OCI-LY7 (cell line): ENCODE measurements at regions not wholly inside any gene's neighbourhood (a gene's known extent, or its start where the extent isn't known, plus 50 kb on each side); places are given as distances from the start of the nearest gene placed in this dataset.

Experiments used
- BruUV-seq: library from RNA; stranded (reverse); fragments of 400-500 nt; replicated peaks from 2 replicates; lab custom pipeline; 2021; lab: Mats Ljungman, UMichigan
- CTCF ChIA-PET: fragments of 300-600 bp; sonication (Branson Sonifier 250); formaldehyde crosslinking; loops from one replicate; lab custom pipeline; 2022; ENCODE audit warnings: antibody characterized with exemption; ENCODE audit not compliant: unreplicated experiment; lab: Charles Lee
- POLR2A ChIA-PET: fragments of 300-600 bp; sonication (Branson Sonifier 250); formaldehyde crosslinking; loops from one replicate; lab custom pipeline; 2022; ENCODE audit warnings: antibody characterized with exemption; lab: Charles Lee
- DNase-seq: peaks from one replicate; pipeline ENCODE4 v3.0.0-alpha.2; 2015; ENCODE audit warnings: low spot score
- H2AFZ ChIP-seq: fragments of 200-600 bp; sonication (generic), shearing (Covaris generic); 2 replicates; pipeline ENCODE4 v1.6.1; 2014; ENCODE audit warnings: mild to moderate bottlenecking, antibody characterized with exemption, low read length, moderate library complexity
- H3K27ac ChIP-seq: fragments of 200-600 bp; sonication (generic); 2 replicates; pipeline ENCODE4 v1.5.1; 2014; ENCODE audit warnings: mixed run types, low read depth, mild to moderate bottlenecking, moderate library complexity, low read length, inconsistent platforms; ENCODE audit not compliant: poor library complexity, severe bottlenecking
- H3K36me3 ChIP-seq: fragments of 200-600 bp; sonication (generic); 2 replicates; pipeline ENCODE4 v1.6.1; 2014; ENCODE audit warnings: mild to moderate bottlenecking, antibody characterized with exemption, low read length, moderate library complexity, mixed read lengths; ENCODE audit not compliant: insufficient read depth
- H3K4me1 ChIP-seq: fragments of 200-600 bp; sonication (generic); 2 replicates; pipeline ENCODE4 v1.5.1; 2014; ENCODE audit warnings: mild to moderate bottlenecking, low read length; ENCODE audit not compliant: insufficient read depth, poor library complexity, severe bottlenecking
- H3K4me2 ChIP-seq: fragments of 200-600 bp; sonication (generic); 2 replicates; pipeline ENCODE4 v1.6.1; 2014; ENCODE audit warnings: mild to moderate bottlenecking, low read length
- H3K4me3 ChIP-seq: fragments of 200-600 bp; sonication (generic); 2 replicates; pipeline ENCODE4 v1.5.1; 2014; ENCODE audit warnings: mild to moderate bottlenecking, low read depth, low read length; ENCODE audit not compliant: poor library complexity, severe bottlenecking
- H3K79me2 ChIP-seq: fragments of 200-600 bp; sonication (generic); 2 replicates; pipeline ENCODE4 v1.6.1; 2016; ENCODE audit warnings: low read depth, mild to moderate bottlenecking, low read length, moderate library complexity, mixed read lengths; ENCODE audit not compliant: insufficient read depth
- H3K9me2 ChIP-seq: fragments of 200-600 bp; sonication (generic); 2 replicates; pipeline ENCODE4 v1.6.1; 2016; ENCODE audit warnings: mild to moderate bottlenecking, low read length, mixed read lengths; ENCODE audit not compliant: insufficient read depth
- H3K9me3 ChIP-seq: fragments of 200-600 bp; sonication (generic); 2 replicates; pipeline ENCODE4 v1.6.1; 2014; ENCODE audit warnings: mild to moderate bottlenecking, mixed run types, low read length, mixed read lengths
- H4K20me1 ChIP-seq: fragments of 200-600 bp; sonication (generic); 2 replicates; pipeline ENCODE4 v1.6.1; 2014; ENCODE audit warnings: mild to moderate bottlenecking, antibody characterized with exemption, low read length, moderate library complexity, mixed read lengths; ENCODE audit not compliant: insufficient read depth
- CTCF ChIP-seq: fragments of 200-600 bp; sonication (generic); conservative IDR thresholded peaks from 2 replicates; pipeline ENCODE4 v1.5.1; 2014; ENCODE audit warnings: mild to moderate bottlenecking, antibody characterized with exemption, low read length, moderate library complexity, mixed read lengths
- EZH2phosphoT487 ChIP-seq: fragments of 200-600 bp; sonication (generic); IDR thresholded peaks from 2 replicates; pipeline ENCODE4 v1.6.1; 2018; ENCODE audit warnings: low read depth, borderline replicate concordance, mild to moderate bottlenecking, mixed run types, antibody characterized with exemption, low read length, moderate library complexity, mixed read lengths
- intact Hi-C: fragments of 100-400 bp; cut with micrococcal nuclease; formaldehyde crosslinking; loops from one replicate; pipeline ENCODE4 v1.10.0; 2022; ENCODE audit not compliant: unreplicated experiment

GRCh38 chrX:99384594-99385374, 1025.3 kb downstream of the PCDH19 start:
- no peaks in the 10 kb centered on the region for H4K20me1 ChIP-seq

GRCh38 chrX:99383786-99384185, 1026.3 kb downstream of the PCDH19 start:
- POLR2A ChIA-PET, result no interaction called here

More at GRCh38 chrX:99384594-99385374, 1025.3 kb downstream of the PCDH19 start:
- Histone ChIP-seq H3K36me3 (no peaks in the 10 kb centered on the region), H3K79me2 (no peaks in the 10 kb centered on the region), H2AFZ (no peak overlapping the region), H3K9me2 (no peaks in the 10 kb centered on the region), H3K9me3 (no peaks in the 10 kb centered on the region), H3K4me2 (no peak overlapping the region), H3K4me3 (no peak overlapping the region), H3K4me1 (no peaks in the 10 kb centered on the region), H3K27ac (no peak overlapping the region)
- TF ChIP-seq CTCF (no peak), EZH2phosphoT487 (no peak)
- intact Hi-C loops, result no loop called here
- ChIA-PET CTCF (no interaction called here), POLR2A (no interaction called here)
- DNase-seq, result no peak
- no TSS peak for BruUV-seq

More at GRCh38 chrX:99383786-99384185, 1026.3 kb downstream of the PCDH19 start:
- CTCF ChIA-PET, result no interaction called here
- Histone ChIP-seq H3K4me2 (no peak overlapping the region), H3K4me3 (no peak overlapping the region), H2AFZ (no peak overlapping the region), H3K79me2 (no peaks in the 10 kb centered on the region), H3K4me1 (no peaks in the 10 kb centered on the region), H3K36me3 (no peaks in the 10 kb centered on the region), H3K27ac (no peak overlapping the region), H3K9me2 (no peaks in the 10 kb centered on the region), H3K9me3 (no peaks in the 10 kb centered on the region), H4K20me1 (no peaks in the 10 kb centered on the region)
- TF ChIP-seq CTCF, result no peak
- TF ChIP-seq EZH2phosphoT487, result no peak
- intact Hi-C loops, result no loop called here
- no TSS peak for BruUV-seq
- DNase-seq, result no peak
